Mesodermal cell (in vitro differentiated cells): ENCODE measurements at regions not wholly inside any gene's neighbourhood (a gene's known extent, or its start where the extent isn't known, plus 50 kb on each side); places are given as distances from the start of the nearest gene placed in this dataset.

ENCODE experiments used
- H3K27ac ChIP-seq: 2 replicates; pipeline ENCODE4 v1.7.0; 2013; ENCODE audit warnings: mild to moderate bottlenecking, low read depth, low read length, moderate library complexity; ENCODE audit not compliant: severe bottlenecking
- H3K36me3 ChIP-seq: 2 replicates; pipeline ENCODE4 v1.7.1; 2013; ENCODE audit warnings: mild to moderate bottlenecking, low read length, moderate library complexity; ENCODE audit not compliant: control insufficient read depth, insufficient read depth
- H3K4me1 ChIP-seq: one replicate; pipeline ENCODE4 v1.7.1; 2013; ENCODE audit warnings: mild to moderate bottlenecking, low read length; ENCODE audit not compliant: insufficient read depth, control insufficient read depth, poor library complexity, severe bottlenecking
- H3K4me3 ChIP-seq: 2 replicates; pipeline ENCODE4 v1.7.0; 2013; ENCODE audit warnings: low read length, control low read depth, mild to moderate bottlenecking; ENCODE audit not compliant: insufficient read depth, poor library complexity, severe bottlenecking; ENCODE audit errors: extremely low read depth
- H3K9me3 ChIP-seq: 2 replicates; pipeline ENCODE4 v1.7.1; 2013; ENCODE audit warnings: mild to moderate bottlenecking, low read length, moderate library complexity; ENCODE audit not compliant: control insufficient read depth
- WGBS, 2 experiments: methylation state at CpG; one replicate each; pipeline ENCODE4 v1.1.5; 2013; ENCODE audit warnings: missing lambda C conversion rate in 2 of 2; ENCODE audit not compliant: insufficient coverage in 2 of 2; 5-methylcytosine and 5-hydroxymethylcytosine counted together

- WGBS, 2 experiments: 84 to 85% methylated on average over 2 of the region's 2 CpGs
- H3K4me1 ChIP-seq: no peaks in the 10 kb centered on the region
- H3K27ac ChIP-seq: no peak overlapping the region
These were observed 126.7 kb upstream of the CXCL12 start for GRCh38 chr10:44511601-44512000.

GRCh38 chr10:44512431-44513022 lies 127.6 kb upstream of the CXCL12 start:
- Histone ChIP-seq H3K27ac (no peak overlapping the region), H3K36me3 (no peaks in the 10 kb centered on the region), H3K4me1 (no peaks in the 10 kb centered on the region), H3K4me3 (no peak overlapping the region), H3K9me3 (no peaks in the 10 kb centered on the region)
- 81 to 100% methylated on average over 1 to 3 of the region's 4 CpGs for WGBS, 2 experiments

More at GRCh38 chr10:44511601-44512000, 126.7 kb upstream of the CXCL12 start:
- Histone ChIP-seq H3K36me3 (no peaks in the 10 kb centered on the region), H3K9me3 (no peaks in the 10 kb centered on the region), H3K4me3 (no peak overlapping the region)

- no peak overlapping the region for H3K27ac ChIP-seq
- no peaks in the 10 kb centered on the region for H3K36me3 ChIP-seq
- H3K4me3 ChIP-seq: no peak overlapping the region
- H3K9me3 ChIP-seq: no peaks in the 10 kb centered on the region
- no peaks in the 10 kb centered on the region for H3K4me1 ChIP-seq
- 80 to 82% methylated on average over 4 to 5 of the region's 5 CpGs for WGBS, 2 experiments
These were observed 128.7 kb upstream of the CXCL12 start for GRCh38 chr10:44513591-44513990.

- Histone ChIP-seq H3K36me3 (no peaks in the 10 kb centered on the region), H3K27ac (no peak overlapping the region), H3K4me1 (no peaks in the 10 kb centered on the region), H3K9me3 (no peaks in the 10 kb centered on the region), H3K4me3 (no peak overlapping the region)
- 84 to 92% methylated on average over 4 of the region's 6 CpGs for WGBS, 2 experiments
These were observed 132.0 kb upstream of the CXCL12 start for GRCh38 chr10:44516891-44517290.

GRCh38 chr10:44517635-44518034 lies 132.7 kb upstream of the CXCL12 start:
- H3K9me3 ChIP-seq: no peaks in the 10 kb centered on the region
- 83 to 90% methylated on average over 2 to 5 of the region's 7 CpGs for WGBS, 2 experiments
- H3K4me3 ChIP-seq: no peak overlapping the region
- H3K36me3 ChIP-seq: no peaks in the 10 kb centered on the region
- H3K27ac ChIP-seq: no peak overlapping the region
- no peaks in the 10 kb centered on the region for H3K4me1 ChIP-seq

GRCh38 chr10:44519361-44519760 lies 134.5 kb upstream of the CXCL12 start:
- Histone ChIP-seq H3K4me1 (no peaks in the 10 kb centered on the region), H3K9me3 (no peaks in the 10 kb centered on the region), H3K27ac (no peak overlapping the region), H3K36me3 (no peaks in the 10 kb centered on the region), H3K4me3 (no peak overlapping the region)
- WGBS, 2 experiments: 100% methylated on average over 1 of the region's 2 CpGs; no CpG with 5 or more reads in 1 of the 2 experiments

- WGBS, 2 experiments: 80 to 100% methylated on average over 1 of the region's 2 CpGs
- Histone ChIP-seq H3K27ac (no peak overlapping the region), H3K36me3 (no peaks in the 10 kb centered on the region), H3K4me1 (no peaks in the 10 kb centered on the region), H3K9me3 (no peaks in the 10 kb centered on the region), H3K4me3 (no peak overlapping the region)
These were observed 135.8 kb upstream of the CXCL12 start for GRCh38 chr10:44520651-44521050.

GRCh38 chr10:44539178-44539577 lies 154.3 kb upstream of the CXCL12 start:
- no peak overlapping the region for H3K27ac ChIP-seq
- H3K9me3 ChIP-seq: no peaks in the 10 kb centered on the region
- H3K4me3 ChIP-seq: no peak overlapping the region
- WGBS, 2 experiments: 63 to 83% methylated on average over 2 of the region's 3 CpGs
- H3K4me1 ChIP-seq: no peaks in the 10 kb centered on the region
- H3K36me3 ChIP-seq: no peaks in the 10 kb centered on the region

GRCh38 chr10:44552726-44553125 lies 167.8 kb upstream of the CXCL12 start:
- no peaks in the 10 kb centered on the region for H3K4me1 ChIP-seq
- no peaks in the 10 kb centered on the region for H3K36me3 ChIP-seq
- H3K27ac ChIP-seq: no peak overlapping the region
- no peaks in the 10 kb centered on the region for H3K9me3 ChIP-seq
- WGBS, 2 experiments: 84 to 90% methylated on average over 5 to 6 of the region's 8 CpGs
- no peak overlapping the region for H3K4me3 ChIP-seq

- 90 to 97% methylated on average over 3 to 7 of the region's 7 CpGs for WGBS, 2 experiments
- Histone ChIP-seq H3K27ac (no peak overlapping the region), H3K4me3 (no peak overlapping the region), H3K4me1 (no peaks in the 10 kb centered on the region), H3K36me3 (no peaks in the 10 kb centered on the region), H3K9me3 (no peaks in the 10 kb centered on the region)
These were observed 172.8 kb upstream of the CXCL12 start for GRCh38 chr10:44557596-44558191.

- Histone ChIP-seq H3K4me3 (no peak overlapping the region), H3K27ac (no peak overlapping the region), H3K36me3 (no peaks in the 10 kb centered on the region), H3K9me3 (no peaks in the 10 kb centered on the region), H3K4me1 (no peaks in the 10 kb centered on the region)
These were observed 173.6 kb upstream of the CXCL12 start for GRCh38 chr10:44558521-44558920.
